ENCODE measurements at regions not wholly inside any gene's neighbourhood (a gene's known extent, or its start where the extent isn't known, plus 50 kb on each side); places are given as distances from the start of the nearest gene placed in this dataset.

GRCh38 chr2:88834376-88834775, 142.9 kb downstream of the RPIA start:
- TF ChIP-seq SMC3 (conservative IDR thresholded peaks at IDR 0.05; ENCODE audit: poor library complexity) (no peak), CTCF (IDR thresholded peaks at IDR 0.05; ENCODE audit: poor library complexity, severe bottlenecking) (no peak), EZH2 (IDR thresholded peaks at IDR 0.05; ENCODE audit: borderline replicate concordance, insufficient read depth, low read length, poor library complexity, severe bottlenecking) (no peak), EP300 (conservative IDR thresholded peaks at IDR 0.05; ENCODE audit: poor library complexity, severe bottlenecking) (no peak), POLR2AphosphoS5 (IDR thresholded peaks at IDR 0.05) (no peak)
